CD4-positive, alpha-beta T cell (primary cell): ENCODE measurements at regions not wholly inside any gene's neighbourhood (a gene's known extent, or its start where the extent isn't known, plus 50 kb on each side); places are given as distances from the start of the nearest gene placed in this dataset.

Experiments used
- ATAC-seq: fragments of 200-7000 bp; cut with Tn5 transposase; one replicate; pipeline ENCODE4 v1.10.0; 2022; ENCODE audit warnings: mild to moderate bottlenecking; ENCODE audit not compliant: poor library complexity
- CTCF ChIA-PET: fragments of 350-600 bp; sonication (Branson Sonifier 250); formaldehyde crosslinking; loops from one replicate; lab custom pipeline; 2021; ENCODE audit warnings: antibody characterized with exemption, inconsistent platforms; lab: Charles Lee
- POLR2A ChIA-PET: fragments of 350-600 bp; sonication (Branson Sonifier 250); formaldehyde crosslinking; loops from one replicate; lab custom pipeline; 2021; ENCODE audit warnings: antibody characterized with exemption, inconsistent platforms; lab: Charles Lee
- DNase-seq, 14 experiments: peaks; one replicate each; pipeline ENCODE4 v3.0.0-alpha.2; 2013 to 2020; ENCODE audit warnings: mixed read lengths in 2 of 14
- H3K27ac ChIP-seq, 2 donors: one replicate each; pipeline versions ENCODE4 v1.5.1 to v1.7.0; 2013; ENCODE audit warnings: low read length in 2 of 2, low read depth in 1 of 2, mild to moderate bottlenecking in 1 of 2
- H3K27me3 ChIP-seq, 2 experiments: 1 replicate in 1 of 2; 2 replicates in 1 of 2; pipeline versions ENCODE4 v1.6.1 to v1.7.0; 2013; ENCODE audit warnings: low read length in 2 of 2, control low read depth in 1 of 2, mild to moderate bottlenecking in 1 of 2, moderate library complexity in 1 of 2; ENCODE audit not compliant: insufficient read depth in 2 of 2, control insufficient read depth in 1 of 2
- H3K36me3 ChIP-seq: one replicate; pipeline ENCODE4 v1.6.1; 2013; ENCODE audit warnings: low read length, control low read depth; ENCODE audit not compliant: insufficient read depth
- H3K4me1 ChIP-seq: one replicate; pipeline ENCODE4 v1.6.1; 2013; ENCODE audit warnings: low read length, control low read depth; ENCODE audit not compliant: insufficient read depth
- H3K4me3 ChIP-seq: one replicate; pipeline ENCODE4 v1.5.1; 2013; ENCODE audit warnings: mild to moderate bottlenecking, low read length, moderate library complexity
- H3K9me3 ChIP-seq, 2 experiments: 1 replicate in 1 of 2; 2 replicates in 1 of 2; pipeline versions ENCODE4 v1.6.1 to v1.7.0; 2013; ENCODE audit warnings: low read length in 2 of 2, mild to moderate bottlenecking in 2 of 2, control low read depth in 1 of 2, moderate library complexity in 1 of 2; ENCODE audit not compliant: control insufficient read depth in 1 of 2, insufficient read depth in 1 of 2
- H3K27ac Mint-ChIP-seq: one replicate; pipeline ENCODE4 v1.8.0; 2020; ENCODE audit warnings: mixed read lengths
- H3K27me3 Mint-ChIP-seq: one replicate; pipeline ENCODE4 v1.8.0; 2021; ENCODE audit warnings: mixed read lengths
- H3K36me3 Mint-ChIP-seq: one replicate; pipeline ENCODE4 v1.8.0; 2021; ENCODE audit warnings: low read depth, mixed read lengths
- H3K4me1 Mint-ChIP-seq: one replicate; pipeline ENCODE4 v1.8.0; 2021; ENCODE audit warnings: low read depth, mixed read lengths
- H3K4me3 Mint-ChIP-seq: one replicate; pipeline ENCODE4 v1.8.0; 2020; ENCODE audit warnings: mild to moderate bottlenecking, mixed read lengths
- H3K9me3 Mint-ChIP-seq: one replicate; pipeline ENCODE4 v1.8.0; 2020; ENCODE audit warnings: mixed read lengths
- CTCF ChIP-seq: fragments of 200-600 bp; IDR thresholded peaks from one replicate; pipeline ENCODE4 v1.8.0; 2022; ENCODE audit warnings: antibody characterized with exemption, mild to moderate bottlenecking
- intact Hi-C, 2 experiments: fragments of 100-400 bp; cut with DNase I in 1 of 2; cut with micrococcal nuclease in 1 of 2; formaldehyde crosslinking; loops; one replicate each; pipeline versions ENCODE4 v1.15.1 to v1.9.0; 2023 to 2025; cut with DNase I, micrococcal nuclease

DNA sequence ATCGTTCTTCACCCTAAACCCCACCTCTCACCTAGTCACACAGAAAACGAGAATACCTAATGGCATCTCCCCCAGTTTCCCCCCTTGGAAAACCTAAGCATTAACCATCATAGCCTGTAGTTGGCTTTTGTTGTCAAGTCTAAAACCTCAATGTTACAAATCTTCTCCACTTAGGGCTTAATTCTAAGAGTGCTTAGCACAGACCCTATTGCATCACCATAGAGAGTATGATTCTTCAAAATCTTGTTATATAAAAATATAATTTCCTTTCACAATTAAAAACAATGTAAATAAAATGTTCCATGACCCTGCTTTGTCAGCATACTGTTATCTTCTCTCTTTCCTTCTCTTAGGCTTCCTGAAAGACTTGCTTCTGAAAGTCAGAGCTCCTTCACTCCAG is 263.2 kb upstream of the RGS18 start:
- CTCF ChIA-PET: no interaction called here
- no peak for TF ChIP-seq CTCF
- Histone ChIP-seq H3K4me3 (no peak overlapping the region), H3K36me3 (no peaks in the 10 kb centered on the region), H3K9me3 (peaks cover 0 to 5% of the 10 kb centered on the region in 2 experiments), H3K27ac (no peak overlapping the region), H3K27me3 (no peaks in the 10 kb centered on the region), H3K4me1 (no peaks in the 10 kb centered on the region)
- POLR2A ChIA-PET: no interaction called here
- H3K4me3 Mint-ChIP-seq: no peak overlapping the region
- no peaks in the 10 kb centered on the region for H3K36me3 Mint-ChIP-seq
- peaks cover 2% of the 10 kb centered on the region for H3K9me3 Mint-ChIP-seq
- H3K4me1 Mint-ChIP-seq: no peaks in the 10 kb centered on the region
- no peaks in the 10 kb centered on the region for H3K27me3 Mint-ChIP-seq
- ATAC-seq (no peak), DNase-seq (no peak)
- intact Hi-C loops: no loop called here
- H3K27ac Mint-ChIP-seq: no peak overlapping the region

DNA sequence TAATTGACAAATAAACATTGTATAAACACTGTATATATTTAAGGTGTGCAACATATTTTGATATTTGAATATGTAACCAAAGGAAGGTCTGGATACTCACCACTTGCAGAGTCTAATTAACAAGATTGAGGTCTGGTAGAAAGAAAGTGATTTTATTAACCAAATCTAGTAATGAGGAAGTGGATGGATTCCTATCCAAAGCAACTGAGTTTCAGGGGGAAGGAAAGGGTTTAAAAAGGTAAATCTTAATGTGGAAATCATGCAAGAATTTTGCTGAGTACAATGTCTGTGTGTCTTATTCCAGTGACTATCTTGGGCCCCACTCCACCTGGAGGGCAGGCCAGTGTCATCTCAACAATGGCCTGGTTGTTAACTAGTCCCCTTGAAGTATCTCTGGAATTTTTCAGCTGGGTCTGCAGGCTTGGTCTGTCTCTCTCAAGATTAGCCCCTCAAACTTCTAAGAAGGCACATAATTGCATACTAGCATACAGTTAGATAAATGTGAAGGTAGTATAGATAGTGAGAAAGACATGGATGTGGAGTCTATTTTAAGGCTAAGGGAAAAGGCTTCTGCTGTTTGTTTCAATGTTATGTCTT is 262.7 kb upstream of the RGS18 start:
- H3K4me3 ChIP-seq: no peak overlapping the region
- TF ChIP-seq CTCF: no peak
- H3K27me3 ChIP-seq: no peaks in the 10 kb centered on the region
- H3K4me1 Mint-ChIP-seq: no peaks in the 10 kb centered on the region
- CTCF ChIA-PET: no interaction called here
- peaks cover 0 to 5% of the 10 kb centered on the region in 2 experiments for H3K9me3 ChIP-seq
- H3K27ac Mint-ChIP-seq: no peak overlapping the region
- H3K4me3 Mint-ChIP-seq: no peak overlapping the region
- H3K27me3 Mint-ChIP-seq: no peaks in the 10 kb centered on the region
- ATAC-seq (no peak), DNase-seq (no peak)
- POLR2A ChIA-PET: no interaction called here
- no peaks in the 10 kb centered on the region for H3K4me1 ChIP-seq
- H3K27ac ChIP-seq: no peak overlapping the region
- no peaks in the 10 kb centered on the region for H3K36me3 Mint-ChIP-seq
- intact Hi-C loops: no loop called here
- H3K36me3 ChIP-seq: no peaks in the 10 kb centered on the region
- peaks cover 2% of the 10 kb centered on the region for H3K9me3 Mint-ChIP-seq

GRCh38 chr1:191897134-191897533 is 261.1 kb upstream of the RGS18 start:
- Mint-ChIP-seq H3K4me1 (no peaks in the 10 kb centered on the region), H3K4me3 (no peak overlapping the region), H3K27me3 (no peaks in the 10 kb centered on the region), H3K27ac (no peak overlapping the region), H3K36me3 (no peaks in the 10 kb centered on the region), H3K9me3 (peaks cover 2% of the 10 kb centered on the region)
- ATAC-seq (no peak), DNase-seq (no peak)
- CTCF ChIA-PET: no interaction called here
- Histone ChIP-seq H3K27ac (no peak overlapping the region), H3K36me3 (no peaks in the 10 kb centered on the region), H3K4me3 (no peak overlapping the region), H3K27me3 (no peaks in the 10 kb centered on the region), H3K9me3 (no peaks in the 10 kb centered on the region), H3K4me1 (no peaks in the 10 kb centered on the region)
- intact Hi-C loops: no loop called here
- POLR2A ChIA-PET: no interaction called here
- no peak for TF ChIP-seq CTCF
